GM10248 (cell line): ENCODE measurements at regions not wholly inside any gene's neighbourhood (a gene's known extent, or its start where the extent isn't known, plus 50 kb on each side); places are given as distances from the start of the nearest gene placed in this dataset.
"Not testable (repeated sequence)": the region's sequence is repeated elsewhere in the genome, so short reads cannot be mapped to it uniquely, and the experiment has no call there.

Experiments
- CTCF ChIA-PET: fragments of 300-600 bp; sonication (Branson Sonifier 250); formaldehyde crosslinking; extraction: SDS; loops from one replicate; lab custom pipeline; 2021; ENCODE audit warnings: antibody characterized with exemption; lab: Yijun Ruan, JAX
- POLR2A ChIA-PET: fragments of 350-650 bp; sonication (Branson Sonifier 250); formaldehyde crosslinking; extraction: SDS; loops from one replicate; lab custom pipeline; 2020; ENCODE audit warnings: antibody characterized with exemption; lab: Yijun Ruan, JAX
- DNase-seq: peaks from one replicate; pipeline ENCODE4 v3.0.0; 2012; ENCODE audit errors: extremely low spot score
- CTCF ChIP-seq: IDR thresholded peaks from 2 replicates; pipeline ENCODE4 v1.5.1; 2012; ENCODE audit warnings: mild to moderate bottlenecking, low read depth; ENCODE audit errors: extremely low read depth, missing control alignments, control extremely low read depth

DNA sequence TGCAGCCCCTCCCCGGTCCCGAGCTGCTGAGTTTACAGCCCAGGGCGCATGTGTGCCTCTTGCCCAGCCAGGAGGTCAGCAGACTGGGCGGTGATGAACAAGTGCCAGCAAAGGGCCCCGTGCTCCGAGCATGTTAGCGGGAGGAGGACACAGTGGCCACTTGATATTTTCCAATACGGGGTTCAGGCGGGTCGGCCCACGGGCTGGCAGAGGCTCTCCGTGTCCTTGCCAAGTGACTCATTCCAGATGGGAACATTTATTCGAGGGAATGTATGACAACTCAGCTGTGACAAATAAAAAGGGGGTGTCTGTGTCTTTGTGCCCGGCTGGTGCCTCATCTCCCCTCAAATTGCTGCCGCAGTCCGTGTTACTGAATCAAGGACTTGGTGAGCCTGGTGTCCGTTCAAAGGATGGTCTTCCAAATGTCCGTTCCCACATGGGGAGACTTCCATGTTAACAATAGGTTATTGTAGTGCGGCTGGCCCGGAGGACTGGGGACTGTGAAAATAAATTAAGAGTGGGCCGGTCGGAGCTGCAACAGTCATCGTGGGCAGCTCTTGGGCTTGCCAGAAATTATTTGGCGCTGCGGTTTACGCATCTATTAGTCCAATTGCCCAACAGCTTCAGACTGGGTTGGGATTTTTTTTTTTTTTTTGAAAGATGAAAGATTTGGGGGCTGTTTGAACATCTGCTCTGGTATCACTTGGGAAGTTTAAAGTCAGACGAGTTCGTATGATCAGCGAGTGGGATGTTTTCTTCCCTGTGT lies 174.0 kb upstream of the CIBAR2 start:
- CTCF ChIA-PET = interaction anchor here (1.1 to 2.8 kb wide), 3 partner anchors 10 to 34 kb away, joined by 5 to 10 read pairs (median 6); no protein-coding TSS in a partner anchor
- DNase-seq = no peak
- TF ChIP-seq CTCF = no peak
- POLR2A ChIA-PET = no interaction called here

DNA sequence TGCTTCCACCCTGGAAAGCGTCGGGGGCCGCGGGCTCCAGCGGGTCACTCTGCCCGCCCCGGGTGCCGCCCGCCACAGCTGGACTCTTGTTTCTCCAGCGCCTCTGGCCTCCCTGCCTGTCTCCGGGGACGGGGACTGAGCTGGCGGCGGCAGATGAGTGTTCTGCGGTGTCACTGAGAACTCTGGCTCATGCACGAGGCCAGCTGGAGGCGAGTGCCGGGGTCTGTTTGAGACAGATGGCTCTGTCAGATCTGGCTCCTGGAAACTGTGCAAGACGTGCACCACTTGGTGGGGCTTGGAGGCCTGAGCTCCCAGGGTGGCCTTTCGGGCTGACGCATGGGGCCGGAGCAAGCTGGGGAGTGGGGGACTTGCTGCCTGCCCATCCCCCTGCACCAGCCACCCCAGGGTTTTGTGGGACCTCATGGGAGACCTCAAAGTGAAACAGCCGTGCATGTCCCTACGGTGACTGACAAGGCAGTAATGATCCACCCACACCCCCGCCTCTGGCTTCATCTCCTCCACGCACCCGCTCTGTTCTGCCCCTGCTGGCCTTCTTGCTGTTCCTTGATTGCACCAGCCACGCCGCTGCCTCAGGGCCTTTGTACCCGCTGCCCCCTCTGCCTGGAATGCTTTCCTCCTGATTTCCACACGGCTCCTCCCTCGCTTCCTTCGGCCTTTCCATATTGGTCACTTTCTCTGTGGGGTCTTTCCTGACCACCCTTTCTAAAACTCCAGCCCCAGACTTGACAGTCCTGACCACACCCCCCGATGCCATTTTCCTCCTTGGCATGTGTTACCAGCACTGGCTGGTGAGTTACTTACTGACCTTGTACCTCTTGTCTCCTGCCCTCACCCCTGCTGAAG lies 174.9 kb upstream of the CIBAR2 start:
- DNase-seq = no peak
- ChIA-PET CTCF (interaction anchor here (0.8 to 1.5 kb wide), 4 partner anchors 10 to 34 kb away, joined by 3 to 6 read pairs (median 4); no protein-coding TSS in a partner anchor), POLR2A (no interaction called here)
- no peak for TF ChIP-seq CTCF

GRCh38 chr16:85287815-85288109 lies 175.5 kb upstream of the CIBAR2 start:
- CTCF ChIA-PET = interaction anchor here (0.8 to 1.2 kb wide), 4 partner anchors 9 to 35 kb away, joined by 3 to 4 read pairs (median 3); no protein-coding TSS in a partner anchor
- DNase-seq, POLR2A ChIA-PET: not testable (repeated sequence)

- DNase-seq = no peak
- no peak for TF ChIP-seq CTCF
- ChIA-PET POLR2A (no interaction called here), CTCF (interaction anchor here (0.8 to 1.2 kb wide), 6 partner anchors 9 to 35 kb away, joined by 3 to 4 read pairs (median 3); no protein-coding TSS in a partner anchor)
These were observed 176.1 kb upstream of the CIBAR2 start for GRCh38 chr16:85288341-85288868.

DNA sequence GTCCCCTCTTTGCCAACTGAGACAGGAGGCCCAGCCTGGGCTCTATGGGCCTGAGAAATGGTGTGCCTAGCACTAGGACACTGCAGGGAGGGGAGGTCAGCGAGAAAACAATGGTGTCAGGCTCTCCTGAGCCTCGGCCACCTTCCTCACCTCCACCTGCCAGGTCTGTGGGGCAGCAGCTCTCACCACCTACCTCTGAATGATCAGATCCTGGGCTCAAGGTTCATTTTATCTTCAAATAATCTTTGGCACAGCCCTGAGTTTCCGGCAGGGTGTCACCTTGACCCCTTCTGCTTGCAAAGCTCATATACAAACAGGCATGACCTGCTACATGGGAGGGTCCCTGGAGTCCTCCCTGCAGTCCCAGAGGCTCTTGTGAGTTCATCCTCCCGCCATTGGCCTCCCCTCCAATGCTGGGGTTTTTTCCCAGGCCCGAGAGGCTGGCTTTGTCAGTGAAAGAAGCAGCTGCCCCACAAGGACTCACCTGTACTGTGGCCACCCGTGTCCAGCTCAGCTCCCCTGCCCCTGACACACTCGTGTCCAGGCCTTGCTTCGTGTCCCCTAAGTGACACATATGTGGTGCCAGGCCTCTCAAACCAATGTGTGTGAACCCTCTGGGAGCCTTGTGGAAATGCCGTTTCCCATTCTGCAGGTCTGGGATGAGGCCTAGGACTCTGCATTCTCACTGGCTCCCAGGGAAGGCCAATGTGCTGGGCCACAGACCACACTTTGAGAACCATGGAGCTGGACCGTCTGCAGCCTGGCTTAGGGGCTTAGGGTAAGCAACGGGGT lies 176.8 kb upstream of the CIBAR2 start:
- ChIA-PET POLR2A (no interaction called here), CTCF (interaction anchor here (1.0 to 1.6 kb wide), 5 partner anchors 10 to 15 kb away, joined by 3 to 4 read pairs (median 3); no protein-coding TSS in a partner anchor)
- no peak for DNase-seq
- TF ChIP-seq CTCF = no peak

GRCh38 chr16:85289760-85290625 lies 177.7 kb upstream of the CIBAR2 start:
- CTCF ChIA-PET = interaction anchor here (1.0 to 1.6 kb wide), 4 partner anchors 12 to 15 kb away, joined by 3 to 4 read pairs (median 4); no protein-coding TSS in a partner anchor
- POLR2A ChIA-PET = no interaction called here
- TF ChIP-seq CTCF = no peak
- no peak for DNase-seq
